H9 (cell line): ENCODE measurements at regions not wholly inside any gene's neighbourhood (a gene's known extent, or its start where the extent isn't known, plus 50 kb on each side); places are given as distances from the start of the nearest gene placed in this dataset.

Experiments used
- DNase-seq: peaks from one replicate; pipeline ENCODE4 v3.0.0-alpha.2; 2017
- H2AFZ ChIP-seq: one replicate; pipeline ENCODE4 v1.6.1; 2013; ENCODE audit warnings: mild to moderate bottlenecking, low read length, control low read depth, moderate library complexity
- H2AK5ac ChIP-seq: 2 replicates; pipeline ENCODE4 v1.6.1; 2013; ENCODE audit warnings: low read length, control low read depth, mixed read lengths; ENCODE audit not compliant: insufficient read length
- H2BK120ac ChIP-seq: one replicate; pipeline ENCODE4 v1.6.1; 2013; ENCODE audit warnings: low read depth, mild to moderate bottlenecking, low read length, control low read depth, inconsistent platforms; ENCODE audit not compliant: poor library complexity, severe bottlenecking
- H2BK12ac ChIP-seq: 2 replicates; pipeline ENCODE4 v1.6.1; 2013; ENCODE audit warnings: low read length, control low read depth, mixed read lengths, low read depth; ENCODE audit not compliant: insufficient read length
- H2BK15ac ChIP-seq: 2 replicates; pipeline ENCODE4 v1.6.1; 2013; ENCODE audit warnings: low read depth, low read length, control low read depth
- H2BK20ac ChIP-seq: one replicate; pipeline ENCODE4 v1.6.1; 2013; ENCODE audit warnings: low read depth, mild to moderate bottlenecking, low read length, control low read depth, inconsistent platforms; ENCODE audit not compliant: poor library complexity, severe bottlenecking
- H2BK5ac ChIP-seq: 2 replicates; pipeline ENCODE4 v1.6.1; 2013; ENCODE audit warnings: low read length, control low read depth, mixed read lengths; ENCODE audit not compliant: insufficient read length
- H3K14ac ChIP-seq: 2 replicates; pipeline ENCODE4 v1.6.1; 2013; ENCODE audit warnings: low read length, control low read depth; ENCODE audit not compliant: insufficient read depth
- H3K18ac ChIP-seq: 2 replicates; pipeline ENCODE4 v1.6.1; 2013; ENCODE audit warnings: low read depth, mild to moderate bottlenecking, mixed read lengths, low read length, control low read depth; ENCODE audit not compliant: insufficient read length
- H3K23ac ChIP-seq: 2 replicates; pipeline ENCODE4 v1.6.1; 2013; ENCODE audit warnings: low read length, control low read depth, mixed read lengths, low read depth; ENCODE audit not compliant: insufficient read length
- H3K23me2 ChIP-seq: 2 replicates; pipeline ENCODE4 v1.6.1; 2013; ENCODE audit warnings: low read depth, mild to moderate bottlenecking, mixed read lengths, low read length, control low read depth; ENCODE audit not compliant: insufficient read length, poor library complexity, severe bottlenecking
- H3K27ac ChIP-seq: 2 replicates; pipeline ENCODE4 v1.5.1; 2013; ENCODE audit warnings: low read length, control low read depth, mixed read lengths, low read depth; ENCODE audit not compliant: insufficient read length
- H3K27me3 ChIP-seq: 2 replicates; pipeline ENCODE4 v1.6.1; 2013; ENCODE audit warnings: low read length, control low read depth, inconsistent platforms; ENCODE audit not compliant: insufficient read depth
- H3K4ac ChIP-seq: 2 replicates; pipeline ENCODE4 v1.6.1; 2013; ENCODE audit warnings: low read depth, mild to moderate bottlenecking, control low read depth, inconsistent platforms, low read length, moderate library complexity
- H3K4me1 ChIP-seq: 2 replicates; pipeline ENCODE4 v1.6.1; 2013; ENCODE audit warnings: low read length, control low read depth, inconsistent platforms; ENCODE audit not compliant: insufficient read depth
- H3K4me2 ChIP-seq: 2 replicates; pipeline ENCODE4 v1.6.1; 2013; ENCODE audit warnings: low read length, control low read depth, mixed read lengths; ENCODE audit not compliant: insufficient read length, insufficient read depth
- H3K56ac ChIP-seq: 2 replicates; pipeline ENCODE4 v1.6.1; 2013; ENCODE audit warnings: low read depth, mild to moderate bottlenecking, mixed read lengths, low read length, control low read depth; ENCODE audit not compliant: insufficient read length
- H3K79me1 ChIP-seq: 2 replicates; pipeline ENCODE4 v1.6.1; 2013; ENCODE audit warnings: low read depth, mild to moderate bottlenecking, moderate library complexity, low read length, control low read depth, inconsistent platforms; ENCODE audit not compliant: insufficient read depth, poor library complexity, severe bottlenecking
- H3K79me2 ChIP-seq: 2 replicates; pipeline ENCODE4 v1.6.1; 2013; ENCODE audit warnings: low read length, control low read depth, inconsistent platforms; ENCODE audit not compliant: insufficient read depth
- H3K9ac ChIP-seq: 2 replicates; pipeline ENCODE4 v1.6.1; 2013; ENCODE audit warnings: low read length, control low read depth, mixed read lengths; ENCODE audit not compliant: insufficient read length; ENCODE audit errors: extremely low read depth
- H3K9me3 ChIP-seq: one replicate; pipeline ENCODE4 v1.6.1; 2013; ENCODE audit warnings: low read depth, low read length, inconsistent platforms; ENCODE audit not compliant: control insufficient read depth
- H3T11ph ChIP-seq: one replicate; pipeline ENCODE4 v1.6.1; 2013; ENCODE audit warnings: mild to moderate bottlenecking, low read length, control low read depth, inconsistent platforms
- H4K20me1 ChIP-seq: one replicate; pipeline ENCODE4 v1.6.1; 2013; ENCODE audit not compliant: control insufficient read depth, insufficient read length, insufficient read depth
- H4K5ac ChIP-seq: 2 replicates; pipeline ENCODE4 v1.6.1; 2013; ENCODE audit warnings: low read depth, mild to moderate bottlenecking, mixed read lengths, low read length, control low read depth; ENCODE audit not compliant: insufficient read length
- H4K8ac ChIP-seq: replicated peaks from 2 replicates; pipeline ENCODE4 v1.6.1; 2013; ENCODE audit warnings: low read length, control low read depth, mixed read lengths, low read depth; ENCODE audit not compliant: insufficient read length
- H4K91ac ChIP-seq: 2 replicates; pipeline ENCODE4 v1.6.1; 2013; ENCODE audit warnings: low read depth, mild to moderate bottlenecking, moderate library complexity, mixed read lengths, low read length, control low read depth; ENCODE audit not compliant: insufficient read length
- H3K27ac Mint-ChIP-seq, 3 experiments: 2 replicates in 2 of 3; 3 replicates in 1 of 3; pipeline ENCODE4 v1.8.0; 2020 to 2021; ENCODE audit warnings: mixed read lengths in 3 of 3, mild to moderate bottlenecking in 1 of 3, moderate library complexity in 1 of 3
- H3K27me3 Mint-ChIP-seq: 2 replicates; pipeline ENCODE4 v1.8.0; 2021; ENCODE audit warnings: low read depth, mild to moderate bottlenecking, moderate library complexity, mixed read lengths
- H3K36me3 Mint-ChIP-seq, 3 experiments: 2 replicates in 2 of 3; 3 replicates in 1 of 3; pipeline ENCODE4 v1.8.0; 2020 to 2021; ENCODE audit warnings: low read depth in 3 of 3, mixed read lengths in 3 of 3; ENCODE audit not compliant: insufficient read depth in 1 of 3
- H3K4me1 Mint-ChIP-seq, 2 experiments: 2 replicates each; pipeline ENCODE4 v1.8.0; 2020; ENCODE audit warnings: mixed read lengths in 2 of 2
- H3K4me3 Mint-ChIP-seq, 2 experiments: 2 replicates in 1 of 2; 3 replicates in 1 of 2; pipeline ENCODE4 v1.8.0; 2020 to 2021; ENCODE audit warnings: mild to moderate bottlenecking in 2 of 2, mixed read lengths in 2 of 2, moderate library complexity in 1 of 2
- H3K9me3 Mint-ChIP-seq, 2 experiments: 2 replicates in 1 of 2; 3 replicates in 1 of 2; pipeline ENCODE4 v1.8.0; 2020; ENCODE audit warnings: mild to moderate bottlenecking in 2 of 2, mixed read lengths in 2 of 2, moderate library complexity in 1 of 2
- WGBS: extraction: QIAGEN DNeasy Blood & Tissue Kit; methylation state at CpG from one replicate; pipeline ENCODE4 v1.1.7; 2013; ENCODE audit warnings: missing lambda C conversion rate, low lambda C conversion rate, mixed read lengths; ENCODE audit not compliant: insufficient read length; ENCODE audit errors: extremely low coverage; 5-methylcytosine and 5-hydroxymethylcytosine counted together
- TF ChIP-seq, protein P1 (sequence below): fragments of 200-600 bp; sonication (generic); conservative IDR thresholded peaks from 3 replicates; pipeline ENCODE4 v1.8.0; 2021; ENCODE audit warnings: antibody characterized with exemption, mild to moderate bottlenecking

DNA sequence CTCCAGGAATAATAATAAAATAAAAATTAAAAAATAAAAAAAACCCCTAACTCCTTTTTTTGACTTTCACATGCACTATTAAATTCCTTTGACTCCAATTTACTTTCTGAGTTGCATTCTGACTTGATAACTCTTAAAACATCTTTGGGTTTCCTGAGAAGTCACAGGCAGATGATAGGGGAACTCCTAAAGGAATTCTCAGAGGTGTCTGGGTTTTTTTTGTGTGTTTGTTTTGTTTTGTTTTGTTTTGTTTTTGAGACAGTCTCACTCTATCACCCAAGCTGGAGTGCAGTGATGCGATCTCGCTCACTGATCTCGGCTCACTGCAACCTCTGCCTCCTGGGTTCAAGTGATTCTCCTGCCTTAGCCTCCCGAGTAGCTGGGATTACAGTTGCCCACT is 52.7 kb upstream of the APBB1IP start:
- Histone ChIP-seq H3K23ac (no peak overlapping the region), H2BK5ac (no peak overlapping the region), H2AFZ (no peak overlapping the region), H2AK5ac (no peak overlapping the region), H3K79me2 (no peaks in the 10 kb centered on the region), H3K27me3 (no peaks in the 10 kb centered on the region), H3K4me1 (no peaks in the 10 kb centered on the region), H2BK20ac (no peak overlapping the region), H3K18ac (no peak overlapping the region), H3K4ac (no peak overlapping the region), H4K20me1 (no peaks in the 10 kb centered on the region), H2BK15ac (no peak overlapping the region), H2BK12ac (no peak overlapping the region), H3K27ac (no peak overlapping the region), H3K79me1 (no peaks in the 10 kb centered on the region), H3K14ac (no peak overlapping the region), H4K91ac (no peak overlapping the region), H3K9ac (no peak overlapping the region), H3T11ph (no peak overlapping the region), H3K23me2 (no peaks in the 10 kb centered on the region), H3K56ac (no peak overlapping the region), H3K9me3 (no peaks in the 10 kb centered on the region), H4K8ac (no peak overlapping the region), H3K4me2 (no peak overlapping the region), H4K5ac (no peak overlapping the region), H2BK120ac (no peak overlapping the region)
- no peak for DNase-seq
- Mint-ChIP-seq H3K27ac (no peak overlapping the region), H3K4me1 (0 out of 4 replicates have a peak, but pooled peaks cover 0 to 2% of the 10 kb centered on the region in 2 experiments), H3K27me3 (peaks cover 1% of the 10 kb centered on the region), H3K36me3 (no peaks in the 10 kb centered on the region), H3K9me3 (no peaks in the 10 kb centered on the region; a peak in 2 of 5 replicates), H3K4me3 (no peak overlapping the region)
- TF ChIP-seq, protein P1, sequence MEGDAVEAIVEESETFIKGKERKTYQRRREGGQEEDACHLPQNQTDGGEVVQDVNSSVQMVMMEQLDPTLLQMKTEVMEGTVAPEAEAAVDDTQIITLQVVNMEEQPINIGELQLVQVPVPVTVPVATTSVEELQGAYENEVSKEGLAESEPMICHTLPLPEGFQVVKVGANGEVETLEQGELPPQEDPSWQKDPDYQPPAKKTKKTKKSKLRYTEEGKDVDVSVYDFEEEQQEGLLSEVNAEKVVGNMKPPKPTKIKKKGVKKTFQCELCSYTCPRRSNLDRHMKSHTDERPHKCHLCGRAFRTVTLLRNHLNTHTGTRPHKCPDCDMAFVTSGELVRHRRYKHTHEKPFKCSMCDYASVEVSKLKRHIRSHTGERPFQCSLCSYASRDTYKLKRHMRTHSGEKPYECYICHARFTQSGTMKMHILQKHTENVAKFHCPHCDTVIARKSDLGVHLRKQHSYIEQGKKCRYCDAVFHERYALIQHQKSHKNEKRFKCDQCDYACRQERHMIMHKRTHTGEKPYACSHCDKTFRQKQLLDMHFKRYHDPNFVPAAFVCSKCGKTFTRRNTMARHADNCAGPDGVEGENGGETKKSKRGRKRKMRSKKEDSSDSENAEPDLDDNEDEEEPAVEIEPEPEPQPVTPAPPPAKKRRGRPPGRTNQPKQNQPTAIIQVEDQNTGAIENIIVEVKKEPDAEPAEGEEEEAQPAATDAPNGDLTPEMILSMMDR: no peak
- no CpG with 5 or more reads among the region's 4 CpGs for WGBS
